ENCODE measurements at regions not wholly inside any gene's neighbourhood (a gene's known extent, or its start where the extent isn't known, plus 50 kb on each side); places are given as distances from the start of the nearest gene placed in this dataset.

- no peak overlapping the region for H3K27ac ChIP-seq (ENCODE audit: low read depth, low read length, severe bottlenecking)
- no peak overlapping the region for H3K4me3 ChIP-seq (ENCODE audit: extremely low read depth, insufficient read depth, low read length, poor library complexity, severe bottlenecking)
- WGBS, 2 experiments (ENCODE audit: insufficient coverage in 2 of 2) = 83 to 92% methylated on average over 3 to 8 of the region's 8 CpGs
- no peaks in the 10 kb centered on the region for H3K9me3 ChIP-seq (ENCODE audit: control insufficient read depth, low read length)
- no peaks in the 10 kb centered on the region for H3K36me3 ChIP-seq (ENCODE audit: control insufficient read depth, insufficient read depth, low read length)
- H3K4me1 ChIP-seq (ENCODE audit: control insufficient read depth, insufficient read depth, low read length, poor library complexity, severe bottlenecking) = no peaks in the 10 kb centered on the region
Observed at GRCh38 chr2:129299756-129300155, 679.7 kb upstream of the RAB6C start.

- Histone ChIP-seq H3K4me1 (ENCODE audit: control insufficient read depth, insufficient read depth, low read length, poor library complexity, severe bottlenecking) (no peaks in the 10 kb centered on the region), H3K36me3 (ENCODE audit: control insufficient read depth, insufficient read depth, low read length) (no peaks in the 10 kb centered on the region), H3K27ac (ENCODE audit: low read depth, low read length, severe bottlenecking) (no peak overlapping the region), H3K9me3 (ENCODE audit: control insufficient read depth, low read length) (no peaks in the 10 kb centered on the region), H3K4me3 (ENCODE audit: extremely low read depth, insufficient read depth, low read length, poor library complexity, severe bottlenecking) (no peak overlapping the region)
- WGBS, 2 experiments (ENCODE audit: insufficient coverage in 2 of 2) = 84 to 87% methylated on average over 3 to 8 of the region's 9 CpGs
Observed at GRCh38 chr2:129300456-129300855, 679.0 kb upstream of the RAB6C start.

GRCh38 chr2:129301431-129301913 is 678.0 kb upstream of the RAB6C start:
- WGBS, 2 experiments (ENCODE audit: insufficient coverage in 2 of 2) = 80 to 100% methylated on average over 3 to 5 of the region's 5 CpGs

GRCh38 chr2:129302106-129302505 is 677.4 kb upstream of the RAB6C start:
- Histone ChIP-seq H3K4me3 (ENCODE audit: extremely low read depth, insufficient read depth, low read length, poor library complexity, severe bottlenecking) (no peak overlapping the region), H3K27ac (ENCODE audit: low read depth, low read length, severe bottlenecking) (no peak overlapping the region), H3K4me1 (ENCODE audit: control insufficient read depth, insufficient read depth, low read length, poor library complexity, severe bottlenecking) (no peaks in the 10 kb centered on the region), H3K36me3 (ENCODE audit: control insufficient read depth, insufficient read depth, low read length) (no peaks in the 10 kb centered on the region), H3K9me3 (ENCODE audit: control insufficient read depth, low read length) (no peaks in the 10 kb centered on the region)
- 86 to 89% methylated on average over 3 to 5 of the region's 6 CpGs for WGBS, 2 experiments (ENCODE audit: insufficient coverage in 2 of 2)

More at GRCh38 chr2:129301431-129301913, 678.0 kb upstream of the RAB6C start:
- Histone ChIP-seq H3K4me1 (ENCODE audit: control insufficient read depth, insufficient read depth, low read length, poor library complexity, severe bottlenecking) (no peaks in the 10 kb centered on the region), H3K4me3 (ENCODE audit: extremely low read depth, insufficient read depth, low read length, poor library complexity, severe bottlenecking) (no peak overlapping the region), H3K27ac (ENCODE audit: low read depth, low read length, severe bottlenecking) (no peak overlapping the region), H3K36me3 (ENCODE audit: control insufficient read depth, insufficient read depth, low read length) (no peaks in the 10 kb centered on the region), H3K9me3 (ENCODE audit: control insufficient read depth, low read length) (no peaks in the 10 kb centered on the region)

- WGBS, 2 experiments (ENCODE audit: insufficient coverage in 2 of 2) = 90 to 91% methylated on average over 1 to 2 of the region's 6 CpGs
- H3K4me1 ChIP-seq (ENCODE audit: control insufficient read depth, insufficient read depth, low read length, poor library complexity, severe bottlenecking) = no peaks in the 10 kb centered on the region
- no peak overlapping the region for H3K4me3 ChIP-seq (ENCODE audit: extremely low read depth, insufficient read depth, low read length, poor library complexity, severe bottlenecking)
- H3K9me3 ChIP-seq (ENCODE audit: control insufficient read depth, low read length) = no peaks in the 10 kb centered on the region
- H3K36me3 ChIP-seq (ENCODE audit: control insufficient read depth, insufficient read depth, low read length) = no peaks in the 10 kb centered on the region
- no peak overlapping the region for H3K27ac ChIP-seq (ENCODE audit: low read depth, low read length, severe bottlenecking)
Observed at GRCh38 chr2:129302561-129303183, 676.8 kb upstream of the RAB6C start.

DNA sequence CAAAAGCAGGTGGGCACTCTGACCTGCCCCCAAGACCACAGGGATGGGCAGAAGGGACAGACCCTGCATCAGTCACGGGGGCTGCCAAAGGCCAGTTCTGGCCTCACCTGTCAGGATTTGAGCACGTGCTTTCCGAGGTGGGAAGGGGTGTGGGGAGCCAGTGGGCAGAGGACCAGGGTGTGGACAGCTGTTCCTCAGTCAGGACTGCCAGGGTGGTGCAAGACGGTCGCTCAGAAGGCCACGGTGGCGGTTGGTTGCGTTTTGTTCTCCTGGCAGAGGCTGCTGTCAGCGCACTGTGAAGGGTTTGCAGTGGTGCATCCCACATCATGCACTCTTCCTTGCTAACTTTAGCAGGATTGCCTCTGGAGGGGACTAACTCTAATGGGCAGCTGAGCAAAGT is 665.3 kb upstream of the RAB6C start:
- Histone ChIP-seq H3K4me3 (ENCODE audit: extremely low read depth, insufficient read depth, low read length, poor library complexity, severe bottlenecking) (no peak overlapping the region), H3K4me1 (ENCODE audit: control insufficient read depth, insufficient read depth, low read length, poor library complexity, severe bottlenecking) (no peaks in the 10 kb centered on the region), H3K9me3 (ENCODE audit: control insufficient read depth, low read length) (no peaks in the 10 kb centered on the region), H3K27ac (ENCODE audit: low read depth, low read length, severe bottlenecking) (no peak overlapping the region), H3K36me3 (ENCODE audit: control insufficient read depth, insufficient read depth, low read length) (no peaks in the 10 kb centered on the region)
- 83 to 100% methylated on average over 6 to 9 of the region's 9 CpGs for WGBS, 2 experiments (ENCODE audit: insufficient coverage in 2 of 2)

DNA sequence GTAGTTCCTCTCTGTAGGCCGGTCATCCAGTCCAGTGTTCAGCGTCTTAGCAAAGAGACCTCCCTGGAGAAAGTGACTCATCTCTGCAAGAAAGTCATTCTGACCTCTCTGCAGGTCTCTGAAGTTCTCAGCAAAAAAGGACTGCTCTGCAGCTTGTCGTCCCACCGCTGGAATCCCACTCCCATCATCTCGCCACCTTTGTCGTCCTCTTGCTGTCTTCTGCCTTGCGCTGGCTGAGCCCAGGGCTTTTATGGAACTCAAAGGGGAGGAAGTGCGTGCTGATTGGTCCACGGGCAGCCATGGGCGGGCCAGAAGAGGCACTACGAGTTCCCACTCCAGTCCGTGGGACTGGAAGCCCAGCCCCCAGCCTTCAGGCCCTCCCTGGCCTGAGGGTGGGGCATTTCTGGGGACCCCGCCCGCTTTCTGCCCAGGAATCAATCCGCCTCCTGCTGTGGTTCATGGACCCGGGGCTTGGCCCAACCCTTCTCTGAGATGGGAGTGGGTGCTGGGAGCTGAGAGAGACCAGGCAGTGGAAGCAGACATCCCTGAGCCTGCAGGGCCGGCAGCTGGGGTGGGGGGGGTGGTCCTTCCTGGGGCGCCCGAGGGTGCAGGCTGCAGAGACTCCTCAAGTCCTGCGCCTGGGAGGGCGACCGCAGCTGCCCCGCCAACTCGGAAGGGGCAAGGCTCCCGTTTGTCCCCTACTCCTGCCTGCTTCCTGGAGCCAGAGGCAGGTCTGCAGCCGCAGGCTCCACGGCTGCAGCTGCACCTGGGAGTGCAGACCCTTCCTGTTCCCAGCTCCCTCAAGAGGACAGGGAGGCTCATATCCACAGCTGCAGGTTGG is 660.7 kb upstream of the RAB6C start:
- Histone ChIP-seq H3K4me3 (ENCODE audit: extremely low read depth, insufficient read depth, low read length, poor library complexity, severe bottlenecking) (no peak overlapping the region), H3K36me3 (ENCODE audit: control insufficient read depth, insufficient read depth, low read length) (no peaks in the 10 kb centered on the region), H3K9me3 (ENCODE audit: control insufficient read depth, low read length) (no peaks in the 10 kb centered on the region), H3K27ac (ENCODE audit: low read depth, low read length, severe bottlenecking) (no peak overlapping the region), H3K4me1 (ENCODE audit: control insufficient read depth, insufficient read depth, low read length, poor library complexity, severe bottlenecking) (no peaks in the 10 kb centered on the region)
- WGBS, 2 experiments (ENCODE audit: insufficient coverage in 2 of 2) = 83 to 87% methylated on average over 21 to 22 of the region's 27 CpGs

GRCh38 chr2:129319422-129319717 is 660.1 kb upstream of the RAB6C start:
- 79 to 100% methylated on average over 2 to 6 of the region's 7 CpGs for WGBS, 2 experiments (ENCODE audit: insufficient coverage in 2 of 2)
- Histone ChIP-seq H3K27ac (ENCODE audit: low read depth, low read length, severe bottlenecking) (no peak overlapping the region), H3K4me3 (ENCODE audit: extremely low read depth, insufficient read depth, low read length, poor library complexity, severe bottlenecking) (no peak overlapping the region), H3K4me1 (ENCODE audit: control insufficient read depth, insufficient read depth, low read length, poor library complexity, severe bottlenecking) (no peaks in the 10 kb centered on the region), H3K9me3 (ENCODE audit: control insufficient read depth, low read length) (no peaks in the 10 kb centered on the region), H3K36me3 (ENCODE audit: control insufficient read depth, insufficient read depth, low read length) (no peaks in the 10 kb centered on the region)

- Histone ChIP-seq H3K4me3 (ENCODE audit: extremely low read depth, insufficient read depth, low read length, poor library complexity, severe bottlenecking) (no peak overlapping the region), H3K9me3 (ENCODE audit: control insufficient read depth, low read length) (no peaks in the 10 kb centered on the region), H3K36me3 (ENCODE audit: control insufficient read depth, insufficient read depth, low read length) (no peaks in the 10 kb centered on the region), H3K27ac (ENCODE audit: low read depth, low read length, severe bottlenecking) (no peak overlapping the region), H3K4me1 (ENCODE audit: control insufficient read depth, insufficient read depth, low read length, poor library complexity, severe bottlenecking) (no peaks in the 10 kb centered on the region)
- WGBS, 2 experiments (ENCODE audit: insufficient coverage in 2 of 2) = 100% methylated on average over 2 of the region's 4 CpGs
Observed at GRCh38 chr2:129320288-129320687, 659.2 kb upstream of the RAB6C start.

- H3K27ac ChIP-seq (ENCODE audit: low read depth, low read length, severe bottlenecking) = no peak overlapping the region
- no peaks in the 10 kb centered on the region for H3K4me1 ChIP-seq (ENCODE audit: control insufficient read depth, insufficient read depth, low read length, poor library complexity, severe bottlenecking)
- H3K9me3 ChIP-seq (ENCODE audit: control insufficient read depth, low read length) = no peaks in the 10 kb centered on the region
- H3K4me3 ChIP-seq (ENCODE audit: extremely low read depth, insufficient read depth, low read length, poor library complexity, severe bottlenecking) = no peak overlapping the region
- H3K36me3 ChIP-seq (ENCODE audit: control insufficient read depth, insufficient read depth, low read length) = no peaks in the 10 kb centered on the region
- 71 to 83% methylated on average over 1 to 2 of the region's 2 CpGs for WGBS, 2 experiments (ENCODE audit: insufficient coverage in 2 of 2)
Observed at GRCh38 chr2:129324349-129324748, 655.1 kb upstream of the RAB6C start.

DNA sequence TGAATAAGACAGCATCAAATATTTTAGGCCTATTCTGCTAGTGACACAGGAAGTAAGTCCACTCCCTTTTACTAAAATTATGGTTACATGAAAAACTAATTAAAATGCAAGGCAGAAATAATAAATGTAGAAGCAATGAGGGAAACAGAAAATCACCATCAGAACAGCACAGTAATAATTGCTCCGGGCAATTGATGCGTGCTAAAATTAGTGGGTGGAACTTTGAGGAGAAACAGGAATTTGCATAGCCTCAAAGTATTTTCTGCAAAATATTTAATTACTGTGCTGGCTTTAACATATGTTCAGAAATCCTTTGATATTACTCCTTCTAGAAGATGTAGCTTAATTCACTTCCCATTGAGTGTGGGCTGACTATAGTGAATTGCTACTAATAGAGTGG is 654.3 kb upstream of the RAB6C start:
- Histone ChIP-seq H3K4me3 (ENCODE audit: extremely low read depth, insufficient read depth, low read length, poor library complexity, severe bottlenecking) (no peak overlapping the region), H3K27ac (ENCODE audit: low read depth, low read length, severe bottlenecking) (no peak overlapping the region), H3K36me3 (ENCODE audit: control insufficient read depth, insufficient read depth, low read length) (no peaks in the 10 kb centered on the region), H3K4me1 (ENCODE audit: control insufficient read depth, insufficient read depth, low read length, poor library complexity, severe bottlenecking) (no peaks in the 10 kb centered on the region), H3K9me3 (ENCODE audit: control insufficient read depth, low read length) (no peaks in the 10 kb centered on the region)
- 100% methylated on average over 2 of the region's 2 CpGs; no CpG with 5 or more reads in 1 of the 2 experiments for WGBS, 2 experiments (ENCODE audit: insufficient coverage in 2 of 2)
